ENCODE measurements at regions not wholly inside any gene's neighbourhood (a gene's known extent, or its start where the extent isn't known, plus 50 kb on each side); places are given as distances from the start of the nearest gene placed in this dataset.

- Mint-ChIP-seq H3K27me3 (ENCODE audit: low read depth) (no peaks in the 10 kb centered on the region), H3K4me1 (ENCODE audit: low read depth) (no peaks in the 10 kb centered on the region), H3K4me3 (no peak overlapping the region), H3K9me3 (no peaks in the 10 kb centered on the region), H3K36me3 (ENCODE audit: insufficient read depth) (no peaks in the 10 kb centered on the region)
- ATAC-seq, result no peak
- DNase-seq, result no peak
Measured at GRCh38 chr10:130809181-130809580, 502.3 kb downstream of the TCERG1L start.

GRCh38 chr10:130809761-130810515 lies 501.6 kb downstream of the TCERG1L start:
- no peak overlapping the region for H3K4me3 Mint-ChIP-seq
- H3K9me3 Mint-ChIP-seq, result no peaks in the 10 kb centered on the region
- H3K4me1 Mint-ChIP-seq (ENCODE audit: low read depth), result no peaks in the 10 kb centered on the region

DNA sequence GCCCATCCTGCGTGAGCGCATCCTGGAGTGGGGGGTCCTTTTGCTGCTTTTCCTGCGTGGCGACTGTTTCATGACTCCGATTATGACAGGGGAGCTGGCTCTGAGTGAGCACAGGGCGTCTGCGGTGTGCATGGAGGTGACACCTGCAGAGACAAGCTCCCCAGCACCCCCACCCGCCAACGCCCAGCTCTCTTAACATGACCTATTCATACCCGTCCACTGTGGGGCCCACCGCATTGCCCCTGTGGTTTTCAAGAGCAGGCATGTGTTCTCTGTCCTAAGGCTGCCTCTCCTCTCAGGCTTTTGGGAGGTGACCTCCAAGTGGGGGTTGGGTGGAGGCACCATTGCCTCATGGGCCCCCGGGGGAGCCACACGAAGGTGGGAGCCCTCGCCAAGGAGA lies 500.7 kb downstream of the TCERG1L start:
- ATAC-seq (no peak), DNase-seq (no peak)
- H3K36me3 Mint-ChIP-seq (ENCODE audit: insufficient read depth), result no peaks in the 10 kb centered on the region
- H3K4me3 Mint-ChIP-seq, result no peak overlapping the region
- no peaks in the 10 kb centered on the region for H3K27me3 Mint-ChIP-seq (ENCODE audit: low read depth)
- H3K9me3 Mint-ChIP-seq, result no peaks in the 10 kb centered on the region
- no peaks in the 10 kb centered on the region for H3K4me1 Mint-ChIP-seq (ENCODE audit: low read depth)

More at GRCh38 chr10:130809761-130810515, 501.6 kb downstream of the TCERG1L start:
- ATAC-seq, result no peak
- H3K36me3 Mint-ChIP-seq (ENCODE audit: insufficient read depth), result no peaks in the 10 kb centered on the region
- H3K27me3 Mint-ChIP-seq (ENCODE audit: low read depth), result no peaks in the 10 kb centered on the region
- DNase-seq, result no peak

GRCh38 chr10:130812381-130813148 lies 499.0 kb downstream of the TCERG1L start:
- no peaks in the 10 kb centered on the region for H3K36me3 Mint-ChIP-seq (ENCODE audit: insufficient read depth)
- H3K4me3 Mint-ChIP-seq, result no peak overlapping the region
- H3K4me1 Mint-ChIP-seq (ENCODE audit: low read depth), result no peaks in the 10 kb centered on the region

GRCh38 chr10:130814610-130815009 lies 496.9 kb downstream of the TCERG1L start:
- Mint-ChIP-seq H3K4me1 (ENCODE audit: low read depth) (no peaks in the 10 kb centered on the region), H3K27me3 (ENCODE audit: low read depth) (no peaks in the 10 kb centered on the region), H3K4me3 (no peak overlapping the region), H3K9me3 (peaks cover 7% of the 10 kb centered on the region), H3K36me3 (ENCODE audit: insufficient read depth) (no peaks in the 10 kb centered on the region)
- ATAC-seq, result no peak
- DNase-seq, result no peak

More at GRCh38 chr10:130812381-130813148, 499.0 kb downstream of the TCERG1L start:
- ATAC-seq (no peak), DNase-seq (no peak)
- Mint-ChIP-seq H3K27me3 (ENCODE audit: low read depth) (no peaks in the 10 kb centered on the region), H3K9me3 (peaks cover 2% of the 10 kb centered on the region)

- H3K27me3 Mint-ChIP-seq (ENCODE audit: low read depth), result no peaks in the 10 kb centered on the region
- no peak overlapping the region for H3K4me3 Mint-ChIP-seq
- H3K36me3 Mint-ChIP-seq (ENCODE audit: insufficient read depth), result no peaks in the 10 kb centered on the region
- H3K9me3 Mint-ChIP-seq, result peaks cover 7% of the 10 kb centered on the region
- no peak for DNase-seq
- no peaks in the 10 kb centered on the region for H3K4me1 Mint-ChIP-seq (ENCODE audit: low read depth)
- ATAC-seq, result no peak
Measured at GRCh38 chr10:130816116-130816901, 495.2 kb downstream of the TCERG1L start.

DNA sequence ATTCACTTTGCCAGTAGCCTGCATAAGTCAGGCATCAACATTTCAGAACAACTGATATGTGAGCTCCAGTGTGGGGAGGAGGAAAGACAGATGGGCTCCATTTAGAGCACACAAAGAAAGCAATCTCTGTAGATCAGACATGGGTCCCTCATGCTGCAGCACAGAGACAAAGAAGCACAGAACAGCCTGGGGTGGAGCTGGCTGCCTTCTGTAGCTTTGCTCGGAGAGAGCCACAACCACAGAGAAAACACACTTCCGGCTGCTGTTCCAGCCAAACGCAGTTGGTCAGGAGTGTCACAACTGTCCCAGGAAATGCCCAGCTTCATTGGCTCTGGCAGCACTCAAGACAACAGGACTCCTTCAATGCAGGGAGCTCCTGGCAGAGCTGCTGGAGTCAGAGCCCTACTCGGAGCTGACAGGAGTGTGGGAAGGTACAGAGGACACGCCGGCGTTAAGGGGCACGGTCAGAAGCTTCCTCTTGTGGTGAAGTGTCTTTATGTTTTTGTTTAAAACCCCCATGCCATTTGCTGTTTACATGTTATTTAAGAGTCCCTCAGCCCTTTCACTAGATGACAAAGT lies 494.4 kb downstream of the TCERG1L start:
- Mint-ChIP-seq H3K36me3 (ENCODE audit: insufficient read depth) (no peaks in the 10 kb centered on the region), H3K4me3 (no peak overlapping the region), H3K4me1 (ENCODE audit: low read depth) (no peaks in the 10 kb centered on the region), H3K27me3 (ENCODE audit: low read depth) (no peaks in the 10 kb centered on the region), H3K9me3 (peaks cover 7% of the 10 kb centered on the region)
- DNase-seq, result no peak
- no peak for ATAC-seq

- no peak overlapping the region for H3K4me3 Mint-ChIP-seq
- ATAC-seq (no peak), DNase-seq (no peak)
- peaks cover 7% of the 10 kb centered on the region for H3K9me3 Mint-ChIP-seq
- H3K36me3 Mint-ChIP-seq (ENCODE audit: insufficient read depth), result no peaks in the 10 kb centered on the region
- H3K27me3 Mint-ChIP-seq (ENCODE audit: low read depth), result no peaks in the 10 kb centered on the region
- no peaks in the 10 kb centered on the region for H3K4me1 Mint-ChIP-seq (ENCODE audit: low read depth)
Measured at GRCh38 chr10:130817674-130818073, 493.8 kb downstream of the TCERG1L start.

DNA sequence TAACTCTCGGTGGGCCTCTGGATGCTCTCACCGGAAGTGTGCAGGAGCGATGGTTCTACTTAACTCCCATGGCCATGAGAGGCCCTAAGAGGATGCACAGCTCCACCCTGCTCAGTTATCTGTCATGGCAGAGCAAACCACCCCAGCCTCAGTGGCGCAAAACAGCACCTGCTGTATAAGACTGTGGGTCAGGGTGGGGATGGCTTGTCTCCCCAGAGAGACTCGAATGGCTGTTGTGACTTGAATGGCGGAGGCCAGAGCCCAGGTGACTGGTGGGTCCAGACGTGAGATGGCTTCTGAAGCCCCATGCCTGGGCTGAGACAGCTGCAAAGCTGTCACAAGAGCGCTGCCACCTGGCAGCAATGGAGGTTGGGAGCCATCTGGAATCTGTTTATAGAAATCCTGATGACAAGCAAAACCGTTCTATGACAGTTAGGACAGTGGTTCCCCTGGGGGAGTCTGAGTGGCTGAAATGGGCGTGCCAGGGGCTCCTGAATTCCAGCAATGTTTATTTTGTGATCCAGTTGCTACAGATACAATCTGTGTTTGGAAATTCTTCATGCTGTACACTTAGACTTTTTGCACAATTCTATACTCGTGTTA lies 490.5 kb downstream of the TCERG1L start:
- Mint-ChIP-seq H3K4me3 (no peak overlapping the region), H3K36me3 (ENCODE audit: insufficient read depth) (no peaks in the 10 kb centered on the region), H3K4me1 (ENCODE audit: low read depth) (no peaks in the 10 kb centered on the region), H3K9me3 (peaks cover 18% of the 10 kb centered on the region), H3K27me3 (ENCODE audit: low read depth) (no peaks in the 10 kb centered on the region)
- ATAC-seq (no peak), DNase-seq (no peak)

- Mint-ChIP-seq H3K36me3 (ENCODE audit: insufficient read depth) (no peaks in the 10 kb centered on the region), H3K4me1 (ENCODE audit: low read depth) (no peaks in the 10 kb centered on the region), H3K4me3 (no peak overlapping the region), H3K27me3 (ENCODE audit: low read depth) (no peaks in the 10 kb centered on the region), H3K9me3 (peaks cover 21% of the 10 kb centered on the region)
- no peak for DNase-seq
- no peak for ATAC-seq
Measured at GRCh38 chr10:130824230-130825014, 487.1 kb downstream of the TCERG1L start.

DNA sequence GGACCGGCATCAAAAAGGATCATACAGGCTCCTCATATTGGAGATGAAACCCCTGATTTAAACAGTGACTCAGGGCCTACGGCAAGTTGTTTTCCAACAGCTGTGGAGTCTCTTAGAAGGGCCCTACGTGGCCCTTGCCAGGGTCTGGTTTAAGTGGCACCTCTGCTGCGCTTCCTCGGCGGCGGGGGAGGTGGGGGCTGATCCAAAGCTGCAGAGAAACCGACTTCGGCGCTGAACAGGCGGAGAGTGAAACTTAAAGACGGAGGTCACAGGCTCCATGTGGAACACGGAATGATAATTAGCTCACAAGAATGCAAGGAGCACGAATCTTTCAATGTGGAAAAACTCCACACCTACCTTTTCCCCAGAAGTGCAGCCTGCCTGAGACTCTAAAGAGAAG lies 477.9 kb downstream of the TCERG1L start:
- no peak for DNase-seq
- Mint-ChIP-seq H3K4me3 (no peak overlapping the region), H3K36me3 (ENCODE audit: insufficient read depth) (no peaks in the 10 kb centered on the region), H3K4me1 (ENCODE audit: low read depth) (no peaks in the 10 kb centered on the region), H3K27me3 (ENCODE audit: low read depth) (no peaks in the 10 kb centered on the region), H3K9me3 (no peaks in the 10 kb centered on the region)
- ATAC-seq, result no peak

DNA sequence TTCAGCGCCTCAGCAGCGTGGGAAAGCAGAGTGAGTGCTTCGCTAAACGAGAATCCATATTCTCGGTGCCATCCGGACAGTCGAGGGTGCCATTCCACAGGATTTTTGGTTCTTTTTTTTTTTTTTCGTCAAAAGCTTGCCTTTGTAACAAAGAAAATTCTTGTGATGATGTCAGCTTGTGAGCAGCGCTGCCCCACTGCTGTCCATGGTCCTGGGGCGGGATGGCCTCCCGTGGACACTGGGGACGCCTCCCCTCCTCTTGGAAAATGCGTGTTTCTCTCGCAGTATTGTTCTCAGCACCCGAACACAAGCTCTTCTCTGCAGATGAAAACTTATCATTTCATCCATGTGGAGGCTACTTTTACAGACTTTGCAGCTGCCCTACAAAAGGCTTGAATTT lies 477.4 kb downstream of the TCERG1L start:
- Mint-ChIP-seq H3K4me3 (no peak overlapping the region), H3K36me3 (ENCODE audit: insufficient read depth) (no peaks in the 10 kb centered on the region), H3K4me1 (ENCODE audit: low read depth) (no peaks in the 10 kb centered on the region), H3K9me3 (no peaks in the 10 kb centered on the region), H3K27me3 (ENCODE audit: low read depth) (no peaks in the 10 kb centered on the region)
- ATAC-seq, result no peak
- no peak for DNase-seq

- no peak overlapping the region for H3K4me3 Mint-ChIP-seq
- no peaks in the 10 kb centered on the region for H3K27me3 Mint-ChIP-seq (ENCODE audit: low read depth)
- H3K4me1 Mint-ChIP-seq (ENCODE audit: low read depth), result no peaks in the 10 kb centered on the region
Measured at GRCh38 chr10:130834573-130834972, 476.9 kb downstream of the TCERG1L start.

More at GRCh38 chr10:130834573-130834972, 476.9 kb downstream of the TCERG1L start:
- H3K9me3 Mint-ChIP-seq, result no peaks in the 10 kb centered on the region
- no peak for DNase-seq
- no peaks in the 10 kb centered on the region for H3K36me3 Mint-ChIP-seq (ENCODE audit: insufficient read depth)
- ATAC-seq, result no peak

Data from activated T-cell treated with anti-CD3 and anti-CD28 coated beads, Interleukin-2, amount 50 U/mL, for 4 hours (primary cell).